ENCODE measurements at regions not wholly inside any gene's neighbourhood (a gene's known extent, or its start where the extent isn't known, plus 50 kb on each side); places are given as distances from the start of the nearest gene placed in this dataset.

DNA sequence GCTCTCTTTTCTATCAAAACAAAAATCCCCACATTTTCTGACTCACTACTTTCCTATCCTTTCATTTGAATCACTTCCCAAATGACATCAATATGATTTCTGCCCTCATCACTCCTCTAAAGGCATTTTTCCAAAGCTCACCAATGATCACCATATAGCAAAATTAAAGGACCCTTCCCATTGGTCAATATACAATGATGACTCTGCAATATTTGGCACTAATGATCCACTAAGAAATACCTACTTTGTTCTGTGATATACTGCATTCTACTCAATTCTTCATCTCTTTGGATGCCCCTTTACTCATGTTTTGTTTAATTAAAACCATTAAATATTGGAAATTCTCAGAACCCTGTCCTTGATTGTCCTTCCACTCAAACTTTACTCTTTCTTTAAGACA, 200.3 kb upstream of the PTCHD4 start:
- intact Hi-C loops (cut with DNase I), result no loop called here
- Histone ChIP-seq H3K4me1 (no peaks in the 10 kb centered on the region), H3K27ac (no peak overlapping the region), H3K9me3 (no peaks in the 10 kb centered on the region), H3K4me3 (no peak overlapping the region), H3K36me3 (no peaks in the 10 kb centered on the region), H3K27me3 (no peaks in the 10 kb centered on the region)
- no peak for DNase-seq
- TF ChIP-seq, protein P1, sequence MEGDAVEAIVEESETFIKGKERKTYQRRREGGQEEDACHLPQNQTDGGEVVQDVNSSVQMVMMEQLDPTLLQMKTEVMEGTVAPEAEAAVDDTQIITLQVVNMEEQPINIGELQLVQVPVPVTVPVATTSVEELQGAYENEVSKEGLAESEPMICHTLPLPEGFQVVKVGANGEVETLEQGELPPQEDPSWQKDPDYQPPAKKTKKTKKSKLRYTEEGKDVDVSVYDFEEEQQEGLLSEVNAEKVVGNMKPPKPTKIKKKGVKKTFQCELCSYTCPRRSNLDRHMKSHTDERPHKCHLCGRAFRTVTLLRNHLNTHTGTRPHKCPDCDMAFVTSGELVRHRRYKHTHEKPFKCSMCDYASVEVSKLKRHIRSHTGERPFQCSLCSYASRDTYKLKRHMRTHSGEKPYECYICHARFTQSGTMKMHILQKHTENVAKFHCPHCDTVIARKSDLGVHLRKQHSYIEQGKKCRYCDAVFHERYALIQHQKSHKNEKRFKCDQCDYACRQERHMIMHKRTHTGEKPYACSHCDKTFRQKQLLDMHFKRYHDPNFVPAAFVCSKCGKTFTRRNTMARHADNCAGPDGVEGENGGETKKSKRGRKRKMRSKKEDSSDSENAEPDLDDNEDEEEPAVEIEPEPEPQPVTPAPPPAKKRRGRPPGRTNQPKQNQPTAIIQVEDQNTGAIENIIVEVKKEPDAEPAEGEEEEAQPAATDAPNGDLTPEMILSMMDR (IDR thresholded peaks at IDR 0.05), result no peak
- TF ChIP-seq POLR2A (IDR thresholded peaks at IDR 0.05), result no peak

DNA sequence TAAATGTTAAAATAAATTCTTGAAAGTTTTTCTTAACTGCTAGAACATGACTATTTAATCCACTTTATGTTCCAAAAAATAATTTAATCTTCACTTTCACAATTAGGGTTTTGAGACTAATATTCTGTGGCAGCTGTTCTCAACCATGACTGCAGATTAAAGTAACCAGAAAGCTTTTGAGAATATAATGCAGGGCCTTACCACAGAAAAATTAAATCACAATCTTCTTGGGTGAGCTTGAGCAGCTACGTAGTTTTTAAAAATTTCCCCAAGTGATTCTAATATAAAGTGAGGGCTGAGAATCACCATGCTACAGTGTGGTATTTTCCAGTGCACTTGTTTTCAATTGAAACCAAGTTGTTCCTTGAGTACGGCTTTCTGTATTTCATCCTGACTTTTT, 196.6 kb upstream of the PTCHD4 start:
- no peaks in the 10 kb centered on the region for H3K4me1 ChIP-seq
- intact Hi-C loops (cut with DNase I), result no loop called here
- no peak overlapping the region for H3K27ac ChIP-seq
- H3K9me3 ChIP-seq, result peaks cover 0 to 6% (median 0%) of the 10 kb centered on the region in 3 donors
- 81 to 88% methylated on average over 2 of the region's 2 CpGs for WGBS, 2 donors
- no peaks in the 10 kb centered on the region for H3K36me3 ChIP-seq
- H3K4me3 ChIP-seq, result no peak overlapping the region
- DNase-seq, result no peak
- TF ChIP-seq POLR2A (IDR thresholded peaks at IDR 0.05), result no peak
- TF ChIP-seq, protein P1 (IDR thresholded peaks at IDR 0.05), result no peak
- no peaks in the 10 kb centered on the region for H3K27me3 ChIP-seq

DNA sequence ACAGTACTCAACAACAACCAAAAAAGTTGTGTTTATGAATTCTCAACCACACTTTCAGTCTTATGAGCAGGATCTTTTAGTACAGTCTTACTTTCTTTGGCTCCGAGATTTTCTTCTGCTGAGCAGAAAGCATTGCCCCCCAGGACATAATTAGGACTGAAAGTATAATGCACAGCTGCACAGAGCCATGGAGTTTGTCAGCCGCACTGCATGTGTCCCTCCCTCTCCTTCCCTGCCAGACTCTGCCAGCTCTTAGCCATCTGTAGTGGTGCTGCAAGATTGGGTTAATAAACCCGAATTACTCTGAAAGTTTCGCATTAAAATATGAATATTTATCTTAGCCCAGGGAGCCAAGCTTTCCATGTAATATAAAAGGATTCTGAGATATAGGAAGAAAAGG, 179.6 kb upstream of the PTCHD4 start:
- Histone ChIP-seq H3K27ac (no peak overlapping the region), H3K27me3 (no peaks in the 10 kb centered on the region), H3K9me3 (no peaks in the 10 kb centered on the region), H3K4me1 (no peaks in the 10 kb centered on the region), H3K36me3 (no peaks in the 10 kb centered on the region), H3K4me3 (no peak overlapping the region)
- 84 to 90% methylated on average over 4 of the region's 4 CpGs for WGBS, 2 donors
- DNase-seq, result no peak
- intact Hi-C loops (cut with DNase I), result no loop called here
- TF ChIP-seq POLR2A (IDR thresholded peaks at IDR 0.05), result no peak
- TF ChIP-seq, protein P1 (IDR thresholded peaks at IDR 0.05), result no peak

DNA sequence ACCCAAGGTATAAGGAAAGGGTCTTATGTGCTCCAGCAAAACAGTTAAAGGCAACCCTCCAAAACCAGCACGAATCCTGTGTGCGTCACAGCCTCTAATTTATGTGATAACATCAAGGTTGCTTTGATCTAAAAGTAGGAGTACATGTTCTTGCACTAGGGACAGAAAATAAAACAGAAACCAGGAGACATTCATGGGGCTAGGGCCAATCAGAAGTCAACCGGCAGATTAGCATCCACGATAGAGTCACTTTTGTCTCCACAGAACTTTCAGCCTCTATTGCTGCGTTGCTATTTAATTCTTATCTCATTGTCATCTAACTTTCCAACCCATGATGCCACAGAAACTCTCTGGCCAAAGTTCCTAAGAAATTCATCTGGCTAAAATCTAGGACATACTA, 178.8 kb upstream of the PTCHD4 start:
- no peaks in the 10 kb centered on the region for H3K9me3 ChIP-seq
- DNase-seq, result no peak
- TF ChIP-seq POLR2A (IDR thresholded peaks at IDR 0.05), result no peak
- TF ChIP-seq, protein P1 (IDR thresholded peaks at IDR 0.05), result no peak
- no peaks in the 10 kb centered on the region for H3K4me1 ChIP-seq
- H3K4me3 ChIP-seq, result no peak overlapping the region
- H3K36me3 ChIP-seq, result no peaks in the 10 kb centered on the region
- intact Hi-C loops (cut with DNase I), result no loop called here
- WGBS, 2 donors, result 86 to 95% methylated on average over 5 of the region's 5 CpGs
- no peaks in the 10 kb centered on the region for H3K27me3 ChIP-seq
- H3K27ac ChIP-seq, result no peak overlapping the region

DNA sequence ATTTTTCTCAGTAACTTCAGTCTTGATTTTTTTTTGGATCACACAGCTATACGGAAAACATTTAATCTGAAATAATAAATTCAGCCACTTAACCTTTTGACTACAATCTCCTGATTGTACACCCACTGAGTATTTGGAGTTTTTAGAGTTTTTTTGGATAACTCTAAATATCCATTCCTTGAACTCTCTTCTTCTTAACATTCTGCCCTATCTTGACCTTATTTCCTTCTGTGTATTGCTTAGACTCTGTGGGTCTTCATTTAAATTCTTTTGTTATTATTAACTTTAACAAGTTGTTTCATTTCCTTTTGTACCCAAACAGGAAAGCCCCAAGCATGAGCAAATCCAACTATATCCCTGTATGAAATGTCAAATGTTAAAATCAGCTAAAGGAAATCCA, 170.2 kb upstream of the PTCHD4 start:
- Histone ChIP-seq H3K4me3 (no peak overlapping the region), H3K4me1 (no peaks in the 10 kb centered on the region), H3K9me3 (no peaks in the 10 kb centered on the region), H3K27me3 (no peaks in the 10 kb centered on the region), H3K36me3 (no peaks in the 10 kb centered on the region), H3K27ac (no peak overlapping the region)
- intact Hi-C loops (cut with DNase I), result no loop called here
- TF ChIP-seq, protein P1 (IDR thresholded peaks at IDR 0.05), result no peak
- TF ChIP-seq POLR2A (IDR thresholded peaks at IDR 0.05), result no peak
- 63 to 71% methylated on average over 1 of the region's 1 CpG for WGBS, 2 donors
- no peak for DNase-seq
